Nephron (organoid): ENCODE measurements at regions not wholly inside any gene's neighbourhood (a gene's known extent, or its start where the extent isn't known, plus 50 kb on each side); places are given as distances from the start of the nearest gene placed in this dataset.

Source experiments
- H3K27ac Mint-ChIP-seq, 3 experiments: 2 replicates each; pipeline ENCODE4 v1.8.0; 2020; ENCODE audit warnings: mixed read lengths in 3 of 3, mild to moderate bottlenecking in 2 of 3, moderate library complexity in 1 of 3
- H3K27me3 Mint-ChIP-seq: 2 replicates; pipeline ENCODE4 v1.8.0; 2021; ENCODE audit warnings: low read depth, mild to moderate bottlenecking, moderate library complexity, mixed read lengths
- H3K36me3 Mint-ChIP-seq: 2 replicates; pipeline ENCODE4 v1.8.0; 2020; ENCODE audit warnings: low read depth, mixed read lengths
- H3K4me1 Mint-ChIP-seq: 2 replicates; pipeline ENCODE4 v1.8.0; 2020; ENCODE audit warnings: mixed read lengths
- H3K4me3 Mint-ChIP-seq, 3 experiments: 2 replicates each; pipeline ENCODE4 v1.8.0; 2020; ENCODE audit warnings: mild to moderate bottlenecking in 3 of 3, mixed read lengths in 3 of 3, moderate library complexity in 2 of 3
- H3K9me3 Mint-ChIP-seq: 2 replicates; pipeline ENCODE4 v1.8.0; 2020; ENCODE audit warnings: mixed read lengths
- TF ChIP-seq, protein P1 (sequence below), 3 experiments: fragments of 200-600 bp; sonication (generic); IDR thresholded peaks; one replicate each; pipeline ENCODE4 v1.5.0; 2021; ENCODE audit warnings: antibody characterized with exemption in 3 of 3; ENCODE audit not compliant: unreplicated experiment in 3 of 3

GRCh38 chr20:20959031-20959755 lies 147.0 kb downstream of the LINC00237 start:
- TF ChIP-seq, protein P1, sequence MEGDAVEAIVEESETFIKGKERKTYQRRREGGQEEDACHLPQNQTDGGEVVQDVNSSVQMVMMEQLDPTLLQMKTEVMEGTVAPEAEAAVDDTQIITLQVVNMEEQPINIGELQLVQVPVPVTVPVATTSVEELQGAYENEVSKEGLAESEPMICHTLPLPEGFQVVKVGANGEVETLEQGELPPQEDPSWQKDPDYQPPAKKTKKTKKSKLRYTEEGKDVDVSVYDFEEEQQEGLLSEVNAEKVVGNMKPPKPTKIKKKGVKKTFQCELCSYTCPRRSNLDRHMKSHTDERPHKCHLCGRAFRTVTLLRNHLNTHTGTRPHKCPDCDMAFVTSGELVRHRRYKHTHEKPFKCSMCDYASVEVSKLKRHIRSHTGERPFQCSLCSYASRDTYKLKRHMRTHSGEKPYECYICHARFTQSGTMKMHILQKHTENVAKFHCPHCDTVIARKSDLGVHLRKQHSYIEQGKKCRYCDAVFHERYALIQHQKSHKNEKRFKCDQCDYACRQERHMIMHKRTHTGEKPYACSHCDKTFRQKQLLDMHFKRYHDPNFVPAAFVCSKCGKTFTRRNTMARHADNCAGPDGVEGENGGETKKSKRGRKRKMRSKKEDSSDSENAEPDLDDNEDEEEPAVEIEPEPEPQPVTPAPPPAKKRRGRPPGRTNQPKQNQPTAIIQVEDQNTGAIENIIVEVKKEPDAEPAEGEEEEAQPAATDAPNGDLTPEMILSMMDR (IDR thresholded peaks at IDR 0.05; ENCODE audit: unreplicated experiment in 3 of 3), result no peak
- Mint-ChIP-seq H3K27me3 (peaks cover 4% of the 10 kb centered on the region), H3K4me1 (peaks cover 5% of the 10 kb centered on the region), H3K9me3 (no peaks in the 10 kb centered on the region), H3K4me3 (no peak overlapping the region), H3K27ac (no peak overlapping the region), H3K36me3 (no peaks in the 10 kb centered on the region)

- H3K4me1 Mint-ChIP-seq, result peaks cover 5% of the 10 kb centered on the region
- H3K27ac Mint-ChIP-seq, result no peak overlapping the region
- H3K27me3 Mint-ChIP-seq, result peaks cover 10% of the 10 kb centered on the region
- TF ChIP-seq, protein P1 (IDR thresholded peaks at IDR 0.05; ENCODE audit: unreplicated experiment in 3 of 3), result no peak
- no peaks in the 10 kb centered on the region for H3K9me3 Mint-ChIP-seq
- H3K36me3 Mint-ChIP-seq, result no peaks in the 10 kb centered on the region
- H3K4me3 Mint-ChIP-seq, result no peak overlapping the region
Observed at GRCh38 chr20:20956513-20956931, 149.6 kb downstream of the LINC00237 start.

DNA sequence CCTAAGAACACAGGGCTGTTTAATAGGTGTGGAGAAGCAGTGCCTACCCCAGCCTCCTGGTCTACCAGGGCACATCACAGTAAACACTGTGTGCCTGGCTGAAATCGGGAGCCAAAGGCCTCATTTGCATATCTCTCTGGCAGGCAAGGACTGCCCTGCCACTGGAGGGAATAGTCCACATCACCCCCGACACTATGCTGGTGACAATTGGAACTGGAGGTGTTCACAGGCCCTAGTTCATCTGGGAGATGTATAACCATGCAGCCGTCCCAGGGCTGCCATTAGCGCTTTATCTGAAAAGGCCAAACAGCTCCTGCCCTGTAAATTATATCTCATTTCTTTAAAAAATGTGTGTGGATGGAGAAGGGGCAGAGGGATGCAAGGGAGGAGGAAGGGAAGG lies 150.3 kb downstream of the LINC00237 start:
- no peaks in the 10 kb centered on the region for H3K9me3 Mint-ChIP-seq
- peaks cover 10% of the 10 kb centered on the region for H3K27me3 Mint-ChIP-seq
- peaks cover 5% of the 10 kb centered on the region for H3K4me1 Mint-ChIP-seq
- no peaks in the 10 kb centered on the region for H3K36me3 Mint-ChIP-seq
- TF ChIP-seq, protein P1 (IDR thresholded peaks at IDR 0.05; ENCODE audit: unreplicated experiment in 3 of 3), result no peak
- no peak overlapping the region for H3K27ac Mint-ChIP-seq
- no peak overlapping the region for H3K4me3 Mint-ChIP-seq

- Mint-ChIP-seq H3K9me3 (no peaks in the 10 kb centered on the region), H3K27me3 (peaks cover 10% of the 10 kb centered on the region), H3K4me3 (no peak overlapping the region), H3K4me1 (peaks cover 5% of the 10 kb centered on the region), H3K27ac (no peak overlapping the region), H3K36me3 (no peaks in the 10 kb centered on the region)
- TF ChIP-seq, protein P1 (IDR thresholded peaks at IDR 0.05; ENCODE audit: unreplicated experiment in 3 of 3), result no peak
Observed at GRCh38 chr20:20953738-20954618, 152.2 kb downstream of the LINC00237 start.

DNA sequence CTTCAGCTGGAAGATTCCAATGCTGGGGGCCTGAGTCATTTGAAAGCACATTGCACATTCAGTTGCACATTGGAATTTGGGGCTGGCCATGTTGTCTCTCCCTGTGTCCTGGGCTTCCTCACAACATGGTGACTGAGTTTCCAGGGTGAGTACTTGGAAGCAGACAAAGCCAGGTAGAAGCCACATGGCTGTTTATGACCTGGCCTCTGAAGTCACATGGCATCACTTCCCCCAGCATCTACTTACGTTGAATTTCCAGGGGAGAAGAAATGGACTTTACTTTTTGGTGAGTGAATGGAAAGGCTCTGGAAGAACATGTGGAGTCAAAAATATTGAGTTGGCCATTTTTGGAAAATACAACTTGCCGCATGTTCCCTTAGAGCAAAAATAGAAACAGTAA lies 155.5 kb downstream of the LINC00237 start:
- H3K27me3 Mint-ChIP-seq, result peaks cover 6% of the 10 kb centered on the region
- TF ChIP-seq, protein P1 (IDR thresholded peaks at IDR 0.05; ENCODE audit: unreplicated experiment in 3 of 3), result no peak
- H3K9me3 Mint-ChIP-seq, result no peaks in the 10 kb centered on the region
- H3K4me1 Mint-ChIP-seq, result no peaks in the 10 kb centered on the region
- no peak overlapping the region for H3K27ac Mint-ChIP-seq
- no peaks in the 10 kb centered on the region for H3K36me3 Mint-ChIP-seq
- H3K4me3 Mint-ChIP-seq, result no peak overlapping the region
